GM23338 (cell line): ENCODE measurements at regions not wholly inside any gene's neighbourhood (a gene's known extent, or its start where the extent isn't known, plus 50 kb on each side); places are given as distances from the start of the nearest gene placed in this dataset.

ENCODE experiments used
- ATAC-seq: fragments of 200-7000 bp; cut with Tn5 transposase; 3 replicates; pipeline ENCODE4 v1.9.1; 2020
- DNase-seq: peaks from one replicate; pipeline ENCODE4 v3.0.0-alpha.2; 2015; ENCODE audit warnings: low spot score
- H2AFZ ChIP-seq: fragments of 200-600 bp; sonication (generic); 2 replicates; pipeline ENCODE4 v1.8.0; 2016; ENCODE audit warnings: antibody characterized with exemption, mild to moderate bottlenecking, moderate library complexity
- H3F3A ChIP-seq: fragments of 200-600 bp; sonication (generic); replicated peaks from 2 replicates; pipeline ENCODE4 v1.8.0; 2017; ENCODE audit warnings: antibody characterized with exemption, mixed run types, low read depth
- H3K27ac ChIP-seq: fragments of 200-600 bp; sonication (generic); 2 replicates; pipeline ENCODE4 v1.6.1; 2016; ENCODE audit warnings: low read depth
- H3K27me3 ChIP-seq: fragments of 200-600 bp; sonication (generic); 2 replicates; pipeline ENCODE4 v1.8.0; 2016; ENCODE audit warnings: mild to moderate bottlenecking, mixed run types, moderate library complexity; ENCODE audit not compliant: insufficient read depth
- H3K36me3 ChIP-seq: fragments of 200-600 bp; sonication (generic); 2 replicates; pipeline ENCODE4 v1.8.0; 2016; ENCODE audit warnings: mild to moderate bottlenecking; ENCODE audit not compliant: insufficient read depth
- H3K4me1 ChIP-seq: fragments of 200-600 bp; sonication (generic); 2 replicates; pipeline ENCODE4 v1.8.0; 2016; ENCODE audit warnings: mild to moderate bottlenecking, moderate library complexity; ENCODE audit not compliant: insufficient read depth
- H3K4me2 ChIP-seq: fragments of 200-600 bp; sonication (generic); 2 replicates; pipeline ENCODE4 v1.7.1; 2017; ENCODE audit warnings: mixed run types
- H3K4me3 ChIP-seq: fragments of 200-600 bp; sonication (generic); 2 replicates; pipeline ENCODE4 v1.6.1; 2016; ENCODE audit warnings: mixed run types
- H3K79me2 ChIP-seq: fragments of 200-600 bp; sonication (generic); replicated peaks from 2 replicates; pipeline ENCODE4 v1.8.0; 2017; ENCODE audit warnings: mild to moderate bottlenecking; ENCODE audit not compliant: insufficient read depth
- H3K9me2 ChIP-seq: fragments of 200-600 bp; sonication (generic); 2 replicates; pipeline ENCODE4 v1.8.0; 2017; ENCODE audit not compliant: insufficient read depth
- H4K20me1 ChIP-seq: fragments of 200-600 bp; sonication (generic); replicated peaks from 2 replicates; pipeline ENCODE4 v1.8.0; 2017; ENCODE audit warnings: mild to moderate bottlenecking; ENCODE audit not compliant: insufficient read depth
- H3K27ac Mint-ChIP-seq: 2 replicates; pipeline ENCODE4 v1.8.0; 2020; ENCODE audit warnings: inconsistent platforms, mild to moderate bottlenecking, moderate library complexity, mixed read lengths
- H3K27me3 Mint-ChIP-seq: 3 replicates; pipeline ENCODE4 v1.8.0; 2022; ENCODE audit warnings: low read depth, mild to moderate bottlenecking, moderate library complexity, mixed read lengths, inconsistent platforms; ENCODE audit not compliant: insufficient read depth, poor library complexity
- H3K36me3 Mint-ChIP-seq: 3 replicates; pipeline ENCODE4 v1.8.0; 2021; ENCODE audit warnings: low read depth, mild to moderate bottlenecking, inconsistent platforms, moderate library complexity, mixed read lengths
- H3K4me1 Mint-ChIP-seq: 3 replicates; pipeline ENCODE4 v1.8.0; 2020; ENCODE audit warnings: mild to moderate bottlenecking, inconsistent platforms, mixed read lengths
- H3K4me3 Mint-ChIP-seq: 3 replicates; pipeline ENCODE4 v1.8.0; 2021; ENCODE audit warnings: moderate library complexity, mild to moderate bottlenecking, inconsistent platforms, mixed read lengths
- H3K9me3 Mint-ChIP-seq: 3 replicates; pipeline ENCODE4 v1.8.0; 2020; ENCODE audit warnings: moderate library complexity, mild to moderate bottlenecking, inconsistent platforms, mixed read lengths
- EZH2phosphoT487 ChIP-seq: fragments of 200-600 bp; sonication (generic); IDR thresholded peaks from one replicate; pipeline ENCODE4 v1.8.1; 2018; ENCODE audit warnings: antibody characterized with exemption; ENCODE audit not compliant: unreplicated experiment
- POLR2AphosphoS5 ChIP-seq: IDR thresholded peaks from 2 replicates; pipeline ENCODE4 v1.6.1; 2016; ENCODE audit warnings: antibody characterized with exemption, low read depth
- STAT1 ChIP-seq: IDR thresholded peaks from one replicate; pipeline ENCODE4 v1.6.1; 2016; ENCODE audit warnings: antibody characterized with exemption; ENCODE audit not compliant: unreplicated experiment
- TF ChIP-seq, protein P1 (sequence below): fragments of 250-450 bp; sonication (Bioruptor Pico); IDR thresholded peaks from 2 replicates; pipeline ENCODE4 v1.5.0; 2020; ENCODE audit warnings: mild to moderate bottlenecking, moderate library complexity
- TF ChIP-seq, protein P2 (sequence below): IDR thresholded peaks from one replicate; pipeline ENCODE4 v1.6.1; 2018; ENCODE audit warnings: antibody characterized with exemption; ENCODE audit not compliant: unreplicated experiment
- TF ChIP-seq, protein P3 (sequence below), 2 experiments: fragments of 200-600 bp in 1 of 2; sonication (generic) in 1 of 2; conservative IDR thresholded peaks; 2 replicates each; pipeline versions ENCODE4 v1.5.1 to v1.6.1; 2016 to 2017; ENCODE audit warnings: antibody characterized with exemption in 2 of 2, low read depth in 2 of 2, mild to moderate bottlenecking in 2 of 2, moderate library complexity in 1 of 2

DNA sequence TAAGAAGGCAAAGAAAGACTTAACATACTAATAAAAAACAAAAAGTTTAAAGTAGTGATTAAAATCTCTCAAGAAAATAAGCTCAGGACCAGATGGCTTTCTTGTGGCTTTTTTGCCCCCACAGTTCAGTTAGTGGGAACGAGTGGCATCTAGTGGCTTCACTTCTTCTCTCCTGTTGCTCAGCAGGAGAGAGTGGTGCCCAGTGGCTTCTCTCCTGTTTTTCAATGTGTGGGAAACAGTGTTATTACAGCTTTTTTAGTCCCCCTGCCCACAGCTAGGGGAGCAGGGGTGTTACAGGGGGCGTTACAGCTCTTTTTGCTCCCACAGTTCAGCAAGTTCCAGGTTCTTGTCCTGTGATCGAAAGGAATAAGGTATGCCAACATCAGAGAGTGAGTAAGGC is 135.2 kb downstream of the RERGL start:
- H3K27ac Mint-ChIP-seq = no peak overlapping the region
- H3K27me3 ChIP-seq = no peaks in the 10 kb centered on the region

DNA sequence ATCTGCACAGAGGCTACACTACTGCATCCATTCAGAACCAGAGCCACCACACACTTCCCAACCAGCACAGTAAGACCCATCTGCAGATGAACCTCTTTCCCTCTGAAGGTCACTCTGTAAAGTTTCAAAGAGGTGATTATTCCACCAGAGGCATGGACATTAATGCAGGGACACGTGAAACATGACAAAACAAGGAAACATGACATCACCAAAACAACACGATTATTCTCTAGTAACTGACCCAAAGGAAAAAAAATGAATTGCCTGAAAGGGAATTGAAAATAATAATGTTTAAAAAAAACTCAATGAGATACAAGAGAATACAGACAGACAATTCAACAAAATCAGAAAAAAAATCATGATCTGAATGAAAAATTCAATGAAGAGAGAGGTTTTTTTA is 139.1 kb downstream of the RERGL start:
- Histone ChIP-seq H2AFZ (peak overlapping the region; percentile 11; the same call in 1 of the 2 replicates), H3K79me2 (no peaks in the 10 kb centered on the region), H4K20me1 (no peaks in the 10 kb centered on the region), H3K4me3 (no peak overlapping the region), H3K27ac (no peak overlapping the region), H3K36me3 (no peaks in the 10 kb centered on the region), H3K9me2 (no peaks in the 10 kb centered on the region), H3K4me2 (no peak overlapping the region), H3K4me1 (peaks cover 6% of the 10 kb centered on the region; the same call in 1 of the 2 replicates), H3K27me3 (no peaks in the 10 kb centered on the region), H3F3A (no peaks in the 10 kb centered on the region)
- H3K27ac Mint-ChIP-seq = no peak overlapping the region
- peaks cover 10% of the 10 kb centered on the region for H3K4me1 Mint-ChIP-seq
- no peaks in the 10 kb centered on the region for H3K9me3 Mint-ChIP-seq
- H3K36me3 Mint-ChIP-seq = no peaks in the 10 kb centered on the region
- peaks cover 2% of the 10 kb centered on the region for H3K27me3 Mint-ChIP-seq
- DNase-seq (no peak), ATAC-seq (no peak)
- H3K4me3 Mint-ChIP-seq = no peak overlapping the region
- TF ChIP-seq, protein P1, sequence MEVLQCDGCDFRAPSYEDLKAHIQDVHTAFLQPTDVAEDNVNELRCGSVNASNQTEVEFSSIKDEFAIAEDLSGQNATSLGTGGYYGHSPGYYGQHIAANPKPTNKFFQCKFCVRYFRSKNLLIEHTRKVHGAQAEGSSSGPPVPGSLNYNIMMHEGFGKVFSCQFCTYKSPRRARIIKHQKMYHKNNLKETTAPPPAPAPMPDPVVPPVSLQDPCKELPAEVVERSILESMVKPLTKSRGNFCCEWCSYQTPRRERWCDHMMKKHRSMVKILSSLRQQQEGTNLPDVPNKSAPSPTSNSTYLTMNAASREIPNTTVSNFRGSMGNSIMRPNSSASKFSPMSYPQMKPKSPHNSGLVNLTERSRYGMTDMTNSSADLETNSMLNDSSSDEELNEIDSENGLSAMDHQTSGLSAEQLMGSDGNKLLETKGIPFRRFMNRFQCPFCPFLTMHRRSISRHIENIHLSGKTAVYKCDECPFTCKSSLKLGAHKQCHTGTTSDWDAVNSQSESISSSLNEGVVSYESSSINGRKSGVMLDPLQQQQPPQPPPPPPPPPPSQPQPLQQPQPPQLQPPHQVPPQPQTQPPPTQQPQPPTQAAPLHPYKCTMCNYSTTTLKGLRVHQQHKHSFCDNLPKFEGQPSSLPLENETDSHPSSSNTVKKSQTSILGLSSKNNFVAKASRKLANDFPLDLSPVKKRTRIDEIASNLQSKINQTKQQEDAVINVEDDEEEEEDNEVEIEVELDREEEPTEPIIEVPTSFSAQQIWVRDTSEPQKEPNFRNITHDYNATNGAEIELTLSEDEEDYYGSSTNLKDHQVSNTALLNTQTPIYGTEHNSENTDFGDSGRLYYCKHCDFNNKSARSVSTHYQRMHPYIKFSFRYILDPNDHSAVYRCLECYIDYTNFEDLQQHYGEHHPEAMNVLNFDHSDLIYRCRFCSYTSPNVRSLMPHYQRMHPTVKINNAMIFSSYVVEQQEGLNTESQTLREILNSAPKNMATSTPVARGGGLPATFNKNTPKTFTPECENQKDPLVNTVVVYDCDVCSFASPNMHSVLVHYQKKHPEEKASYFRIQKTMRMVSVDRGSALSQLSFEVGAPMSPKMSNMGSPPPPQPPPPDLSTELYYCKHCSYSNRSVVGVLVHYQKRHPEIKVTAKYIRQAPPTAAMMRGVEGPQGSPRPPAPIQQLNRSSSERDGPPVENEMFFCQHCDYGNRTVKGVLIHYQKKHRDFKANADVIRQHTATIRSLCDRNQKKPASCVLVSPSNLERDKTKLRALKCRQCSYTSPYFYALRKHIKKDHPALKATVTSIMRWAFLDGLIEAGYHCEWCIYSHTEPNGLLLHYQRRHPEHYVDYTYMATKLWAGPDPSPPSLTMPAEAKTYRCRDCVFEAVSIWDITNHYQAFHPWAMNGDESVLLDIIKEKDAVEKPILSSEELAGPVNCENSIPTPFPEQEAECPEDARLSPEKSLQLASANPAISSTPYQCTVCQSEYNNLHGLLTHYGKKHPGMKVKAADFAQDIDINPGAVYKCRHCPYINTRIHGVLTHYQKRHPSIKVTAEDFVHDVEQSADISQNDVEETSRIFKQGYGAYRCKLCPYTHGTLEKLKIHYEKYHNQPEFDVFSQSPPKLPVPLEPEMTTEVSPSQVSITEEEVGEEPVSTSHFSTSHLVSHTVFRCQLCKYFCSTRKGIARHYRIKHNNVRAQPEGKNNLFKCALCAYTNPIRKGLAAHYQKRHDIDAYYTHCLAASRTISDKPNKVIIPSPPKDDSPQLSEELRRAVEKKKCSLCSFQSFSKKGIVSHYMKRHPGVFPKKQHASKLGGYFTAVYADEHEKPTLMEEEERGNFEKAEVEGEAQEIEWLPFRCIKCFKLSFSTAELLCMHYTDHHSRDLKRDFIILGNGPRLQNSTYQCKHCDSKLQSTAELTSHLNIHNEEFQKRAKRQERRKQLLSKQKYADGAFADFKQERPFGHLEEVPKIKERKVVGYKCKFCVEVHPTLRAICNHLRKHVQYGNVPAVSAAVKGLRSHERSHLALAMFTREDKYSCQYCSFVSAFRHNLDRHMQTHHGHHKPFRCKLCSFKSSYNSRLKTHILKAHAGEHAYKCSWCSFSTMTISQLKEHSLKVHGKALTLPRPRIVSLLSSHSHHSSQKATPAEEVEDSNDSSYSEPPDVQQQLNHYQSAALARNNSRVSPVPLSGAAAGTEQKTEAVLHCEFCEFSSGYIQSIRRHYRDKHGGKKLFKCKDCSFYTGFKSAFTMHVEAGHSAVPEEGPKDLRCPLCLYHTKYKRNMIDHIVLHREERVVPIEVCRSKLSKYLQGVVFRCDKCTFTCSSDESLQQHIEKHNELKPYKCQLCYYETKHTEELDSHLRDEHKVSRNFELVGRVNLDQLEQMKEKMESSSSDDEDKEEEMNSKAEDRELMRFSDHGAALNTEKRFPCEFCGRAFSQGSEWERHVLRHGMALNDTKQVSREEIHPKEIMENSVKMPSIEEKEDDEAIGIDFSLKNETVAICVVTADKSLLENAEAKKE (CRISPR knock-in tag) = no peak
- no peak for TF ChIP-seq EZH2phosphoT487
- TF ChIP-seq POLR2AphosphoS5 = no peak
- TF ChIP-seq, protein P2, sequence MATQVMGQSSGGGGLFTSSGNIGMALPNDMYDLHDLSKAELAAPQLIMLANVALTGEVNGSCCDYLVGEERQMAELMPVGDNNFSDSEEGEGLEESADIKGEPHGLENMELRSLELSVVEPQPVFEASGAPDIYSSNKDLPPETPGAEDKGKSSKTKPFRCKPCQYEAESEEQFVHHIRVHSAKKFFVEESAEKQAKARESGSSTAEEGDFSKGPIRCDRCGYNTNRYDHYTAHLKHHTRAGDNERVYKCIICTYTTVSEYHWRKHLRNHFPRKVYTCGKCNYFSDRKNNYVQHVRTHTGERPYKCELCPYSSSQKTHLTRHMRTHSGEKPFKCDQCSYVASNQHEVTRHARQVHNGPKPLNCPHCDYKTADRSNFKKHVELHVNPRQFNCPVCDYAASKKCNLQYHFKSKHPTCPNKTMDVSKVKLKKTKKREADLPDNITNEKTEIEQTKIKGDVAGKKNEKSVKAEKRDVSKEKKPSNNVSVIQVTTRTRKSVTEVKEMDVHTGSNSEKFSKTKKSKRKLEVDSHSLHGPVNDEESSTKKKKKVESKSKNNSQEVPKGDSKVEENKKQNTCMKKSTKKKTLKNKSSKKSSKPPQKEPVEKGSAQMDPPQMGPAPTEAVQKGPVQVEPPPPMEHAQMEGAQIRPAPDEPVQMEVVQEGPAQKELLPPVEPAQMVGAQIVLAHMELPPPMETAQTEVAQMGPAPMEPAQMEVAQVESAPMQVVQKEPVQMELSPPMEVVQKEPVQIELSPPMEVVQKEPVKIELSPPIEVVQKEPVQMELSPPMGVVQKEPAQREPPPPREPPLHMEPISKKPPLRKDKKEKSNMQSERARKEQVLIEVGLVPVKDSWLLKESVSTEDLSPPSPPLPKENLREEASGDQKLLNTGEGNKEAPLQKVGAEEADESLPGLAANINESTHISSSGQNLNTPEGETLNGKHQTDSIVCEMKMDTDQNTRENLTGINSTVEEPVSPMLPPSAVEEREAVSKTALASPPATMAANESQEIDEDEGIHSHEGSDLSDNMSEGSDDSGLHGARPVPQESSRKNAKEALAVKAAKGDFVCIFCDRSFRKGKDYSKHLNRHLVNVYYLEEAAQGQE = no peak
- no peak for TF ChIP-seq STAT1

More for the DNA sequence above, 135.2 kb downstream of the RERGL start:
- no peak for TF ChIP-seq STAT1
- TF ChIP-seq, protein P3, sequence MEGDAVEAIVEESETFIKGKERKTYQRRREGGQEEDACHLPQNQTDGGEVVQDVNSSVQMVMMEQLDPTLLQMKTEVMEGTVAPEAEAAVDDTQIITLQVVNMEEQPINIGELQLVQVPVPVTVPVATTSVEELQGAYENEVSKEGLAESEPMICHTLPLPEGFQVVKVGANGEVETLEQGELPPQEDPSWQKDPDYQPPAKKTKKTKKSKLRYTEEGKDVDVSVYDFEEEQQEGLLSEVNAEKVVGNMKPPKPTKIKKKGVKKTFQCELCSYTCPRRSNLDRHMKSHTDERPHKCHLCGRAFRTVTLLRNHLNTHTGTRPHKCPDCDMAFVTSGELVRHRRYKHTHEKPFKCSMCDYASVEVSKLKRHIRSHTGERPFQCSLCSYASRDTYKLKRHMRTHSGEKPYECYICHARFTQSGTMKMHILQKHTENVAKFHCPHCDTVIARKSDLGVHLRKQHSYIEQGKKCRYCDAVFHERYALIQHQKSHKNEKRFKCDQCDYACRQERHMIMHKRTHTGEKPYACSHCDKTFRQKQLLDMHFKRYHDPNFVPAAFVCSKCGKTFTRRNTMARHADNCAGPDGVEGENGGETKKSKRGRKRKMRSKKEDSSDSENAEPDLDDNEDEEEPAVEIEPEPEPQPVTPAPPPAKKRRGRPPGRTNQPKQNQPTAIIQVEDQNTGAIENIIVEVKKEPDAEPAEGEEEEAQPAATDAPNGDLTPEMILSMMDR (conservative IDR thresholded peaks at IDR 0.05; ENCODE audit: low read depth in 2 of 2) = peak in 1 of 2 experiments; percentile 18; a peak in 2 of 4 replicates
- Mint-ChIP-seq H3K36me3 (no peaks in the 10 kb centered on the region), H3K9me3 (no peaks in the 10 kb centered on the region), H3K27me3 (peaks cover 2% of the 10 kb centered on the region), H3K4me3 (no peak overlapping the region), H3K4me1 (peaks cover 10% of the 10 kb centered on the region)
- Histone ChIP-seq H2AFZ (no peak overlapping the region), H3K9me2 (no peaks in the 10 kb centered on the region), H4K20me1 (no peaks in the 10 kb centered on the region), H3F3A (no peaks in the 10 kb centered on the region), H3K79me2 (no peaks in the 10 kb centered on the region), H3K4me3 (no peak overlapping the region), H3K27ac (no peak overlapping the region), H3K4me2 (no peak overlapping the region), H3K4me1 (peaks cover 6% of the 10 kb centered on the region; the same call in 1 of the 2 replicates), H3K36me3 (no peaks in the 10 kb centered on the region)
- DNase-seq = peak; percentile 8
- ATAC-seq = peak; percentile 51; the same call in 2 of the 3 replicates
